ENCODE measurements at regions not wholly inside any gene's neighbourhood (a gene's known extent, or its start where the extent isn't known, plus 50 kb on each side); places are given as distances from the start of the nearest gene placed in this dataset.
"Not testable (repeated sequence)": the region's sequence is repeated elsewhere in the genome, so short reads cannot be mapped to it uniquely, and the experiment has no call there.

GRCh38 chr13:52924289-52925148, 76.1 kb upstream of the PCDH8 start:
- no peaks in the 10 kb centered on the region for H3K9me3 ChIP-seq (ENCODE audit: low read length)
- H3K4me1 ChIP-seq (ENCODE audit: insufficient read depth, low read length): peaks cover 18% of the 10 kb centered on the region
- no peaks in the 10 kb centered on the region for H3K27me3 ChIP-seq (ENCODE audit: insufficient read depth, low read length)
- H3K4me3 ChIP-seq (ENCODE audit: low read length): no peak overlapping the region
- no peak overlapping the region for H2AFZ ChIP-seq (ENCODE audit: low read depth, low read length)
- H3K36me3 ChIP-seq (ENCODE audit: insufficient read depth, low read length): no peaks in the 10 kb centered on the region

- Histone ChIP-seq H3K4me3 (ENCODE audit: low read length) (no peak overlapping the region), H2AFZ (ENCODE audit: low read depth, low read length) (no peak overlapping the region), H3K9me3 (ENCODE audit: low read length) (no peaks in the 10 kb centered on the region), H3K27me3 (ENCODE audit: insufficient read depth, low read length) (no peaks in the 10 kb centered on the region), H3K4me1 (ENCODE audit: insufficient read depth, low read length) (peaks cover 13% of the 10 kb centered on the region), H3K36me3 (ENCODE audit: insufficient read depth, low read length) (no peaks in the 10 kb centered on the region)
Observed at GRCh38 chr13:52922961-52923360, 74.5 kb upstream of the PCDH8 start.

- Histone ChIP-seq H3K27me3 (ENCODE audit: insufficient read depth, low read length) (no peaks in the 10 kb centered on the region), H3K4me1 (ENCODE audit: insufficient read depth, low read length) (peaks cover 12% of the 10 kb centered on the region), H2AFZ (ENCODE audit: low read depth, low read length) (no peak overlapping the region), H3K4me3 (ENCODE audit: low read length) (no peak overlapping the region), H3K36me3 (ENCODE audit: insufficient read depth, low read length) (no peaks in the 10 kb centered on the region), H3K9me3 (ENCODE audit: low read length) (no peaks in the 10 kb centered on the region)
Observed at GRCh38 chr13:52921194-52921593, 72.8 kb upstream of the PCDH8 start.

- H3K4me1 ChIP-seq (ENCODE audit: insufficient read depth, low read length): no peaks in the 10 kb centered on the region
- no peak overlapping the region for H3K4me3 ChIP-seq (ENCODE audit: low read length)
- H2AFZ ChIP-seq (ENCODE audit: low read depth, low read length): no peak overlapping the region
- peaks cover 3% of the 10 kb centered on the region for H3K9me3 ChIP-seq (ENCODE audit: low read length)
- no peaks in the 10 kb centered on the region for H3K27me3 ChIP-seq (ENCODE audit: insufficient read depth, low read length)
- H3K36me3 ChIP-seq (ENCODE audit: insufficient read depth, low read length): no peaks in the 10 kb centered on the region
Observed at GRCh38 chr13:52916486-52916990, 68.1 kb upstream of the PCDH8 start.

DNA sequence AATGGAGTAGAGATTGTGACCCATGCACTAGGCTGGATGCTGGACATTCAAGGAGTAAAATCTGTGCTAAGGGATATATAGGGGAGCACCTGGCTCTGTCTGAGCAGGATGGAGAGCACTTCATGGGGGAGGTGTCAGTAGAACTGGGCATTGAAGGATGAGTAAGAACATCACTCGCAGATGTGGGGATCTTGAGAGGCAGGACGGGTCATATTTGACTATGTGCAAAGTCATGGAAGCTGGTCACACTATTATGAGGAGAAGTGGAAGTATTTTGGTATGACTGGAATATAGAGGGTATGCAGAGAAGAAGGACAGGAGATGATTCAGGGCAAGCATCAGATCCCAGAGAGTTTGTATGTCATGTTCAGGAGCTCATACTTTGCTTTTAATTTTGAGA, 62.9 kb upstream of the PCDH8 start:
- no peaks in the 10 kb centered on the region for H3K36me3 ChIP-seq (ENCODE audit: insufficient read depth, low read length)
- H3K4me3 ChIP-seq (ENCODE audit: low read length): no peak overlapping the region
- no peaks in the 10 kb centered on the region for H3K27me3 ChIP-seq (ENCODE audit: insufficient read depth, low read length)
- H3K9me3 ChIP-seq (ENCODE audit: low read length): peaks cover 3% of the 10 kb centered on the region
- H2AFZ ChIP-seq (ENCODE audit: low read depth, low read length): no peak overlapping the region
- peaks cover under 1% of the 10 kb centered on the region for H3K4me1 ChIP-seq (ENCODE audit: insufficient read depth, low read length)

GRCh38 chr13:52910318-52910717, 61.9 kb upstream of the PCDH8 start:
- H3K4me1 ChIP-seq (ENCODE audit: insufficient read depth, low read length): peaks cover 10% of the 10 kb centered on the region
- H3K27me3 ChIP-seq (ENCODE audit: insufficient read depth, low read length); H2AFZ ChIP-seq (ENCODE audit: low read depth, low read length); H3K9me3 ChIP-seq (ENCODE audit: low read length); H3K36me3 ChIP-seq (ENCODE audit: insufficient read depth, low read length); H3K4me3 ChIP-seq (ENCODE audit: low read length): not testable (repeated sequence)

GRCh38 chr13:52906122-52906903, 57.9 kb upstream of the PCDH8 start:
- Histone ChIP-seq H3K27me3 (ENCODE audit: insufficient read depth, low read length) (no peaks in the 10 kb centered on the region), H3K36me3 (ENCODE audit: insufficient read depth, low read length) (no peaks in the 10 kb centered on the region), H3K9me3 (ENCODE audit: low read length) (no peaks in the 10 kb centered on the region), H2AFZ (ENCODE audit: low read depth, low read length) (no peak overlapping the region), H3K4me3 (ENCODE audit: low read length) (no peak overlapping the region), H3K4me1 (ENCODE audit: insufficient read depth, low read length) (peaks cover 31% of the 10 kb centered on the region)

GRCh38 chr13:52905701-52906100, 57.3 kb upstream of the PCDH8 start:
- Histone ChIP-seq H3K9me3 (ENCODE audit: low read length) (no peaks in the 10 kb centered on the region), H3K27me3 (ENCODE audit: insufficient read depth, low read length) (no peaks in the 10 kb centered on the region)

DNA sequence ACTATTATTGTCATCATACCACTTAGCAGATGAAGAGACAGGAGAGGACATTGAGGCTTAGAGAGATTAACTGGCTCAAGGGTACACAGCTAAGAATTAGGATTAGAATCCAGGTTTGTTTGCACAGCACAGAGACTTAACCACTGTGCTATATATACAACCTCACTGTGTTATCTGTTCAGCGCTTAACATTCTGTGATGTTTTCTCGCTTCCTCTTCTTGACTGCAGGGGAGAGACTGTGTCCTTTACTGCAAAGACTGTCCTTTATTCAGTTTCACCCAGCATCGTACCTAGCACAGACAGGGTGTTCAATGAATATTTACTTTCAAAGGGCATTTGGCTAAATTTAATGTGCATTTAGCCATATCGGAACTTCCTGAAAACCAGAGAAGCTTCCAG, 54.9 kb upstream of the PCDH8 start:
- H2AFZ ChIP-seq (ENCODE audit: low read depth, low read length): no peak overlapping the region
- H3K27me3 ChIP-seq (ENCODE audit: insufficient read depth, low read length): no peaks in the 10 kb centered on the region
- H3K36me3 ChIP-seq (ENCODE audit: insufficient read depth, low read length): no peaks in the 10 kb centered on the region
- peaks cover 31% of the 10 kb centered on the region for H3K4me1 ChIP-seq (ENCODE audit: insufficient read depth, low read length)
- no peak overlapping the region for H3K4me3 ChIP-seq (ENCODE audit: low read length)
- H3K9me3 ChIP-seq (ENCODE audit: low read length): no peaks in the 10 kb centered on the region

More at GRCh38 chr13:52905701-52906100, 57.3 kb upstream of the PCDH8 start:
- H3K4me3 ChIP-seq (ENCODE audit: low read length): no peak overlapping the region
- H3K4me1 ChIP-seq (ENCODE audit: insufficient read depth, low read length): peaks cover 31% of the 10 kb centered on the region
- no peaks in the 10 kb centered on the region for H3K36me3 ChIP-seq (ENCODE audit: insufficient read depth, low read length)
- no peak overlapping the region for H2AFZ ChIP-seq (ENCODE audit: low read depth, low read length)

GRCh38 chr13:52899206-52899605, 50.8 kb upstream of the PCDH8 start:
- H3K9me3 ChIP-seq (ENCODE audit: low read length): no peaks in the 10 kb centered on the region
- no peaks in the 10 kb centered on the region for H3K36me3 ChIP-seq (ENCODE audit: insufficient read depth, low read length)
- no peak overlapping the region for H3K4me3 ChIP-seq (ENCODE audit: low read length)
- no peaks in the 10 kb centered on the region for H3K27me3 ChIP-seq (ENCODE audit: insufficient read depth, low read length)
- peaks cover 34% of the 10 kb centered on the region for H3K4me1 ChIP-seq (ENCODE audit: insufficient read depth, low read length)
- no peak overlapping the region for H2AFZ ChIP-seq (ENCODE audit: low read depth, low read length)

Data from neuron (in vitro differentiated cells).